ENCODE measurements at regions not wholly inside any gene's neighbourhood (a gene's known extent, or its start where the extent isn't known, plus 50 kb on each side); places are given as distances from the start of the nearest gene placed in this dataset.

DNA sequence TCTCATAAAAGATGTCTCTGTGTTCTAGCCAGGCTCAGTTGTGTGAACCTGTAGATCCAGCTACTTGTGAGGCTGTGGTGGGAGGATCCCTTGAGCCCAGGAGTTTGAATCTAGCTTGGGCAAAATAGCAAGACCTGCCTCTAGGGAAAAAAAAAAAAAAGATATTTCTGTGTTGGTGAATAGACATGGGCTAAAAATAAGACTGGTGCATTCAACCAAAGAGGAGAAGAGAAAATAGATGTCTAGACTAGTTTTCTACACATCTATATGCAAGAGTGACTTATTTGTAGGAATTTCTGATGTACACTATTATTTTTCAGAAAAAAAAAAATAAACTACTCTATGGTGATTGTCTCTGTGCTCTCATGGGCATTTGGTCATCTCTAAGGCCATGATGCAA, 555.1 kb downstream of the BCL11A start:
- TF ChIP-seq, protein P1, sequence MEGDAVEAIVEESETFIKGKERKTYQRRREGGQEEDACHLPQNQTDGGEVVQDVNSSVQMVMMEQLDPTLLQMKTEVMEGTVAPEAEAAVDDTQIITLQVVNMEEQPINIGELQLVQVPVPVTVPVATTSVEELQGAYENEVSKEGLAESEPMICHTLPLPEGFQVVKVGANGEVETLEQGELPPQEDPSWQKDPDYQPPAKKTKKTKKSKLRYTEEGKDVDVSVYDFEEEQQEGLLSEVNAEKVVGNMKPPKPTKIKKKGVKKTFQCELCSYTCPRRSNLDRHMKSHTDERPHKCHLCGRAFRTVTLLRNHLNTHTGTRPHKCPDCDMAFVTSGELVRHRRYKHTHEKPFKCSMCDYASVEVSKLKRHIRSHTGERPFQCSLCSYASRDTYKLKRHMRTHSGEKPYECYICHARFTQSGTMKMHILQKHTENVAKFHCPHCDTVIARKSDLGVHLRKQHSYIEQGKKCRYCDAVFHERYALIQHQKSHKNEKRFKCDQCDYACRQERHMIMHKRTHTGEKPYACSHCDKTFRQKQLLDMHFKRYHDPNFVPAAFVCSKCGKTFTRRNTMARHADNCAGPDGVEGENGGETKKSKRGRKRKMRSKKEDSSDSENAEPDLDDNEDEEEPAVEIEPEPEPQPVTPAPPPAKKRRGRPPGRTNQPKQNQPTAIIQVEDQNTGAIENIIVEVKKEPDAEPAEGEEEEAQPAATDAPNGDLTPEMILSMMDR (IDR thresholded peaks at IDR 0.05; ENCODE audit: low read length), result no peak
- TF ChIP-seq EZH2 (IDR thresholded peaks at IDR 0.05; ENCODE audit: borderline replicate concordance, low read length), result no peak

All from OCI-LY1 (cell line).